HK-2 (cell line): ENCODE measurements at regions not wholly inside any gene's neighbourhood (a gene's known extent, or its start where the extent isn't known, plus 50 kb on each side); places are given as distances from the start of the nearest gene placed in this dataset.
A peak's percentile ranks its signal among the peaks of the same experiment; 100 is the strongest.

Experiments
- DNase-seq: peaks from one replicate; pipeline ENCODE4 v3.0.0-alpha.2; 2018; ENCODE audit not compliant: unreplicated experiment

- no peak for DNase-seq
Observed at GRCh38 chr6:167674486-167674885, 152.2 kb upstream of the AFDN start.

GRCh38 chr6:167676000-167676665 is 150.6 kb upstream of the AFDN start:
- no peak for DNase-seq

DNA sequence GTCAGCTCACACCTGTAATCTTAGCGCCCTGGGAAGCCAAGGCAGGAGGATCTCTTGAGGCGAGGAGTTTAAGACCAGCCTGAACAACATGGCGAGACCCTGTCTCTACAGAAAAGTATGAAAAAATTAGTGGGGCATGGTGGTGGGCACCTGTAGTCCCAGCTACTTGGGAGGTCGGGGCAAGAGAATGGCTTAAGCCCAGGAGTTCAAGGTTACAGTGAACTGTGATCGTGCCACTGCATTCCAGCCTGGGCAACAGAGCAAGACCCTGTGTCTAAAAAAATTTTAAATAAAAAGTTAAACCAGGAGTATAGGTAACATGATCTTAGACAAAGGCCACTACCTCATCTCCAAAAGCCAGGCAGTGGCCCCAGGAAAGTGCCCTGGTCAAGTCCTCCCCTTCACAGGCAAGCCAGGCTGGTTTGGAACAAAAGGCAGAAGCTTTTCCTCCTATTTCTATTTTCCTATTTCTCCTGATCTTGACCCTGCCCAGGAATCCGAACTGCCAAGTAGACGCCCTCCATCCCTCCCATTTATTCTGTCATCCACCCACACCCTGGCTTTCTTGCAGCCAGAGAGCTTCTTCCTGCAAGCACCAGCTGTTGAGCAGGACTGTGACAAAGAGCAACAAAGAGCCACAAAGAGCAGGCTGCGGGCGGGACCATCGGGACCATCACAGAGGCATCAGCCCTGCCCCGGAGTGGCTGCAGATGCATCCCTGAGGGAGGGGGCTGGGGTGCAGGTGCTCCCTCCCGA is 149.9 kb upstream of the AFDN start:
- no peak for DNase-seq

- DNase-seq: no peak
Observed at GRCh38 chr6:167677422-167677789, 149.3 kb upstream of the AFDN start.

DNA sequence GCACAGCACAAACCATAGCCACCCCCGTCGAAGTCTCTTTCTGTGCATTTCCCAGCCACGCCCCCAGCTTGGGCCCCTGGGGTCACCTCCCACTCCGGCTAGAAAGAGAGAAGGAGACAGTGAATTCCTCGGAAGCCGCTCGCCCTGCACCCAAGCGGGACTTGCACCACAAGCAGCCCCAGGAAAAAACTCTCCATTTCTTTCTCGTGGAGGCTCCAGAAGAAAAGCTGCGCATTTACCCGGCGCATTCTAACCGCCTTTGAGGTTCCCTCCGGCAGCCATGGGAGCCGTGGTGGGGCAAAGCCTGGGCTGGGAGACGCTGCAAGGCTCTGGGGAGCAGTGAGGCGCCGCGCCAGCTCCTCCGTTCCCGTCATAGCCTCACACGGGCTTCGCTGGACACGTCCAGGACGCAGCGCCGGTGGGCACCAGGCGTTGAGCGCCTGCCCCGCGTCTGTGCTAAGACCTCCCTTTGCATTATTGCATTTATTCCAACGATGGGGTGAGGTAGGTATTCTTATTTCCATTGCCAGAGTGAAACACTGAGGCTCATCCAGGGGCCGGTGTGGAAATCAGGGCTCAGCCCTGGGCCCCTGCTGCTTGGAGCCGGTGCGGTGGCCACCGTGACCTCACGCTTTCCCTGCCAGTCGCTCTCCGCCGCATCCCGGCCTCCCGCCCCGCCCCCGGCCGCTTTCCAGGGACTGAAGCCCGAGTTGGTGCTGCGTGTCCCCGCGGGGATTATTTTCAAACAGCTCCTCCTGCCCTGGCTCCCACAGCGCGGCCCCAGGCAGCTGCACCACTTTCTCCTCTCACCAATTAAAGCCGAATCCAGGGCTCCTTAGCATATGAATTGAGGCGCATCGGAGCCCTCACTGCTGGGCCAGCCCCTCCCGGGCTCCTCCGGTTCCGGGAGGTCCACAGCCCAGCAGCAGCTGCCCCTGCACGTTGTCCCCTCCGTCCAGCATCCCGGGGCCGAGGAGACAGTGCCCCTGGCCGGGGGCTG is 148.3 kb upstream of the AFDN start:
- no peak for DNase-seq

DNA sequence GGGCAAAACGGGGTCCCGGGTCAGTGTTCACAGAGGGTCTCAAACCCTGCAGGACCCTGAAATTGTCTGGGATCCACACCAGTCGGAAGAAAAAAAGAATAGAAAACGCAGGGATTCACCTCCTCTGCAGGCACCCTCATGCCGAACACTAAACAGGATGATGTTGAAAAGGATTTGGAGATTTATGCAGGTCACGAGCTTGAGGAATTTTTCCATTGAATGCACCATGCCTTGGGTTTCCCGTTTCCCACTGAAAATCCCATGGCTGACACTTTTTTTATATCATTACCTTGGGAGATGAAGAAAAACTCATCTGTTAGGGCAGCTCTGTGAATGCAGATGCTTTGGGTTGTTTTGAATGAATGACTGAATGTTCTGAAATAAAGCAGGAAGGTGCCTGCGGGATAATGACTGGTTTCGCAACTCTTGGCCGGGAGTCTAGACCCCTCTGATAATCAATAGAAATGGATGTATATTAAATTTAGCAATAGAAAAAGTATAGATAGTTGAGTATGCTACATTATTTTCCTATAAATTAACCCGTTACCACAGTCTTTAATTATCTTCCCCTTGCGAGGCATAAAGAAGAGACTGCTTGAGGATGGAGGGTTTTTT is 147.5 kb upstream of the AFDN start:
- no peak for DNase-seq

- DNase-seq: no peak
Observed at GRCh38 chr6:167679790-167680604, 146.7 kb upstream of the AFDN start.

- DNase-seq: no peak
Observed at GRCh38 chr6:167680605-167681149, 146.0 kb upstream of the AFDN start.

GRCh38 chr6:167682125-167682524 is 144.6 kb upstream of the AFDN start:
- no peak for DNase-seq

- no peak for DNase-seq
Observed at GRCh38 chr6:167682546-167683027, 144.1 kb upstream of the AFDN start.

DNA sequence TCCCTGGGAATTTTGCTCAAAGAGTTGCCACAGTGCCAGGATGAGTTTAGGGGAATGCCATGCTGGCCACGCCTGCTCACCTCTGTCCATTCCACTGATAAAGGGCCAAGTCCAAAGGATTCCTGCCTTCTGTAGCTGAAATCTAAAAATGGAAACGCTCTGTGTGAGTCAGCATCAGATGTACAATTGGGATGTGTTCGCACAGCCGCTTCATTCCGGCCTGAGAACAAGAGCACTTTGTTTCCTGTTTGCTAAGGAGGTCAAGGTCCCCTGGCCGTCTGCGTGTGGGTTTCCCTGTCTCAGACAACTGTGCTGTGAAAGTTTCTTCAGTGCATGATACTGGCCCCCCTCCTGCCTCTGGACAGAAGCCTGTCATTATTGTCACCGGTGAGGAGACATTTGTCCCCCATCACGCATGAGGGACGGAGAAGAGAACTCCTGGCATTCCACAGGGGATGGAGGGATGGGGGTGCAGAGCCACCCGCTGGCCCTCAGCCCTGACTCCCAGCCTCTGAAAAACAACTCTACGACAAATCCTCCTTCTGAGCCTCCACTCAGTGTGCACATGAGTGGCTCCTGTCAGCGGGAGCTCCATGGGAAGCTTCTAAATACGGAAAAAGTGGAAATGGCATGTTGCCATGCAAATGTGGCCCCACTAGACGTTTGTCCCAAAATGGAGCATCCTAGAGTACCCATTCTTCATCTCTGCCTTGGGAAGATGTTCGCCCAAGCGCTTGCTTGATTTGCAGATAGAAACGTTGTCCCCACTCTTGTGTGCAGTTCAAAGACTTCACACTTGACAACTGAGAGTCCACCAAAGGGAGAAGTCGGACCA is 143.5 kb upstream of the AFDN start:
- DNase-seq: peak; percentile 34

DNA sequence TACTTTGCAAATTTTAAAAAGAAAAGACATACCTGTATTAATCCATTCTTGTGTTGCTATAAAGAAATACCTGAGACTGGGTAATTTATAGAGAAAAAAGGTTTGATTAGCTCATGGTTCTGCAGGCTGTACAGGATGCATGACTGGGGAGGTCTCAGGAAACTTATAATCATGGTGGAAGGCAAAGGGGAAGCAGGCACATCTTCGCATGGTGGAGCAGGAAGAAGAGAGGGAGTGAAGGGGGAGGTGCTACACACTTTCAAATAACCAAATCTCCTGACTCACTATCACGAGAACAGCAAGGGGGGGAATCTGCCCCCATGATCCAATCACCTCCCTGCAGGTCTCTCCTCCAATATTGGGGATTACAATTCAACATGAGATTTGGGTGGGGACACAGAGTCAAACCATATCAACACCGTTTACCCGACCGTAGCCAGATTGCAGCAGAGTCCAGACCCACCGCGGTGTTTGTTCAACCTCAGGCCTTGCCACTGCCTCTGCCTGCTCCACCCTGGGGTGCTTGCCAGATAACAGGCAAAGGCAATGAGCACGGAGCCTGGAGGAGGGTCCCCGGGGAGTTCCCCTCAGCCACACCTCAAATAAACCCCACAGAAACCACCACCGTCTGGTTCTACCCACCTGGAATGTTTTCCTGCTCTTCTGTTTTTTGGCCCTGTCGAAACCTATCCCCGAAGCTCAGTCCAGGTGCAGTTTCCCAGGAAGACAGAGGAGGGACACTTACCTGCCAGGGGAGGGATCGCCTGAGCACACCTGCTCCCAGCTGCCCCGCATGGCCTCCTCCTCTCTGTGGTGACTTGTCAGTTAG is 142.2 kb upstream of the AFDN start:
- no peak for DNase-seq

DNA sequence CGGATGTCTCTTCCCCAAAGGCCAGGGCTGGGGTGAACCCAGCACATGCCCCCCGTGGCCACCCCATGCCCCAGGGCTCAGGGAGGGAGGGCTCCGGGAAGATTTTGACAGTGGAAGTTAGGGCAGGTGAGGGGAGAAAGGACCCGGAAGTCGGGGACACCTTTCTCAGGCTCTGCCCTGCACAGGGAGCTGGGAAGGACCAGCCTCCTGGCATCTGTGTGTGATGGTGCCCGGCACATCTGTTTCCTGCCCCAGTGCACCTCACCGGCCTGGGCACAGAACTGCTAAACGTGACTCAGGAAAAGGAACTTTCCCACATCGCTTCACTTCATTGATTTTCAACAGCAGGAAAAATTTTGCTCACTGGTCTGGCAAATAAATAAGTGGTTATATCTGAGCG is 141.1 kb upstream of the AFDN start:
- no peak for DNase-seq

GRCh38 chr6:167686204-167686893 is 140.4 kb upstream of the AFDN start:
- DNase-seq: no peak

- no peak for DNase-seq
Observed at GRCh38 chr6:167687116-167687725, 139.5 kb upstream of the AFDN start.

DNA sequence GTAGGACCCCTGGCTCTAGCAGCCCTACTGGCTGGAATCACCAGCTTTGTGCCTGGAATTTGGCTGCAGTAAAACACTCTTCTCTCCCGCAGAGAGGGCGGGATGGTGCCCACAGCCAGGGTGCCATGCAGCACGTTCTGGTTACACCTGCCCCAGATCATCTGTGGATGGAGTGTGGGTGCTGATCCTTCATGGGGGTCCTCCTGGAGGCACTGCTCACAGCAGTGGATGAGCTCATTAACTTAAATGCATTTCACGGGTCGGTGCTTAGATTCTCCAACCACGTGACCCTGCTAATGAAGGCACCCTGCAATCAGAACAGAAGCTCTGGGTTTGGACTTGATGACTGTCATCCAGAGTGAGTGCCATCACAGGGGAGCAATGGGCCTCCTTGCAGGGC is 138.6 kb upstream of the AFDN start:
- DNase-seq: no peak

GRCh38 chr6:167689278-167689677 is 137.4 kb upstream of the AFDN start:
- no peak for DNase-seq

GRCh38 chr6:167689751-167690150 is 137.0 kb upstream of the AFDN start:
- DNase-seq: no peak
